ENCODE measurements at regions not wholly inside any gene's neighbourhood (a gene's known extent, or its start where the extent isn't known, plus 50 kb on each side); places are given as distances from the start of the nearest gene placed in this dataset.
"Not testable (repeated sequence)": the region's sequence is repeated elsewhere in the genome, so short reads cannot be mapped to it uniquely, and the experiment has no call there.

- Histone ChIP-seq H3K9me3 (no peaks in the 10 kb centered on the region), H3K4me3 (ENCODE audit: low read depth, low read length) (no peak overlapping the region), H3K36me3 (no peaks in the 10 kb centered on the region), H3K27me3 (no peaks in the 10 kb centered on the region), H3K4me1 (no peaks in the 10 kb centered on the region; the same call in 1 of the 2 replicates)
- peak; percentile 30 for TF ChIP-seq CTCF (IDR thresholded peaks at IDR 0.05; ENCODE audit: low read depth, low read length)
- peak; percentile 15 for DNase-seq
Measured at GRCh38 chr2:185979546-185980071, 241.0 kb downstream of the FSIP2 start.

GRCh38 chr2:185980944-185981343, 242.3 kb downstream of the FSIP2 start:
- Histone ChIP-seq H3K4me1 (no peaks in the 10 kb centered on the region; the same call in 1 of the 2 replicates), H3K4me3 (ENCODE audit: low read depth, low read length) (no peak overlapping the region), H3K36me3 (no peaks in the 10 kb centered on the region), H3K9me3 (no peaks in the 10 kb centered on the region), H3K27me3 (no peaks in the 10 kb centered on the region)
- no peak for DNase-seq
- no peak for TF ChIP-seq CTCF (IDR thresholded peaks at IDR 0.05; ENCODE audit: low read depth, low read length)

- H3K9me3 ChIP-seq, result no peaks in the 10 kb centered on the region
- H3K4me3 ChIP-seq (ENCODE audit: low read depth, low read length), result no peak overlapping the region
- TF ChIP-seq CTCF (IDR thresholded peaks at IDR 0.05; ENCODE audit: low read depth, low read length), result no peak
- H3K4me1 ChIP-seq, result no peaks in the 10 kb centered on the region; the same call in 1 of the 2 replicates
- no peak for DNase-seq
- H3K36me3 ChIP-seq, result no peaks in the 10 kb centered on the region
- H3K27me3 ChIP-seq, result no peaks in the 10 kb centered on the region
Measured at GRCh38 chr2:185984670-185985069, 246.1 kb downstream of the FSIP2 start.

- not testable (repeated sequence) for H3K4me3 ChIP-seq (ENCODE audit: low read depth, low read length); H3K4me1 ChIP-seq; H3K9me3 ChIP-seq; H3K36me3 ChIP-seq; H3K27me3 ChIP-seq; DNase-seq
Measured at GRCh38 chr2:185988907-185989306, 250.3 kb downstream of the FSIP2 start.

GRCh38 chr2:185990861-185991525, 252.4 kb downstream of the FSIP2 start:
- H3K36me3 ChIP-seq, result no peaks in the 10 kb centered on the region
- no peaks in the 10 kb centered on the region for H3K9me3 ChIP-seq
- DNase-seq, result no peak
- no peaks in the 10 kb centered on the region for H3K27me3 ChIP-seq
- no peak overlapping the region for H3K4me3 ChIP-seq (ENCODE audit: low read depth, low read length)
- no peaks in the 10 kb centered on the region for H3K4me1 ChIP-seq
- TF ChIP-seq CTCF (IDR thresholded peaks at IDR 0.05; ENCODE audit: low read depth, low read length), result no peak

- TF ChIP-seq CTCF (IDR thresholded peaks at IDR 0.05; ENCODE audit: low read depth, low read length), result no peak
- H3K27me3 ChIP-seq, result no peaks in the 10 kb centered on the region
- H3K4me1 ChIP-seq, result no peaks in the 10 kb centered on the region
- DNase-seq, result no peak
- no peak overlapping the region for H3K4me3 ChIP-seq (ENCODE audit: low read depth, low read length)
- no peaks in the 10 kb centered on the region for H3K9me3 ChIP-seq
- no peaks in the 10 kb centered on the region for H3K36me3 ChIP-seq
Measured at GRCh38 chr2:185998562-185999070, 260.0 kb downstream of the FSIP2 start.

Measured in BE2C (cell line).